ENCODE measurements at regions not wholly inside any gene's neighbourhood (a gene's known extent, or its start where the extent isn't known, plus 50 kb on each side); places are given as distances from the start of the nearest gene placed in this dataset.

DNA sequence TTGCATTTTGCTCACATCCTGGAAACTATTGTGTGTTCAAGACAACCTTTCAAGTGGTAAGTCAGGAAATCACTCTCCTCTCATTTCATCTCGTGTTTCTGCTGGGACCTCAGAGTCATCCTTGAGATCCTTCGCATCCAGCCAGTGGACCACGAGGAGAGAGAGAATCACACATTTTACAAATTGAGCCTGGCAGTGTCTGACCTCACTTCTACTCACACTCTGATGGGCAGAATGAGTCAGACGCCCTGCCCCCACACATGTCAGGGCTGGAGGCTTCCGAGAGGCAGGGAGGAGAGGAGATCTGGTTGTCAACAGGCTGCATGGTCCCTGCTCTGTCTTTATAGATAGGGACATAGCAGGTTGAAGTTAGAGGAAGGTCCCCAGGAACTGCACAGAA, 509.7 kb downstream of the AJAP1 start:
- 17% methylated on average over 5 of the region's 5 CpGs for WGBS (ENCODE audit: insufficient coverage, insufficient replicate concordance, low lambda C conversion rate, missing lambda C conversion rate)
- no peak overlapping the region for H3K27ac ChIP-seq (ENCODE audit: control insufficient read depth, insufficient read depth)
- RAD21 ChIA-PET (ENCODE audit: unreplicated experiment) = no interaction called here
- no peaks in the 10 kb centered on the region for H3K36me3 ChIP-seq (ENCODE audit: control insufficient read depth in 2 of 2, insufficient read depth in 2 of 2, low read length in 1 of 2)
- ATAC-seq = no peak
- no peaks in the 10 kb centered on the region for H3K4me1 ChIP-seq (ENCODE audit: control insufficient read depth, insufficient read depth, low read length)
- H3K4me2 ChIP-seq (ENCODE audit: control insufficient read depth, insufficient read depth) = no peak overlapping the region
- H4K20me1 ChIP-seq (ENCODE audit: control insufficient read depth, insufficient read depth) = no peaks in the 10 kb centered on the region
- intact Hi-C loops (cut with micrococcal nuclease; ENCODE audit: unreplicated experiment) = no loop called here
- no peak for TF ChIP-seq ESRRA (IDR thresholded peaks at IDR 0.05; ENCODE audit: low read length)
- no peak for TF ChIP-seq HDAC6 (IDR thresholded peaks at IDR 0.05; ENCODE audit: unreplicated experiment)
- TF ChIP-seq WRNIP1 (IDR thresholded peaks at IDR 0.05; ENCODE audit: borderline replicate concordance, low read depth, low read length) = no peak
- TF ChIP-seq, protein P1, sequence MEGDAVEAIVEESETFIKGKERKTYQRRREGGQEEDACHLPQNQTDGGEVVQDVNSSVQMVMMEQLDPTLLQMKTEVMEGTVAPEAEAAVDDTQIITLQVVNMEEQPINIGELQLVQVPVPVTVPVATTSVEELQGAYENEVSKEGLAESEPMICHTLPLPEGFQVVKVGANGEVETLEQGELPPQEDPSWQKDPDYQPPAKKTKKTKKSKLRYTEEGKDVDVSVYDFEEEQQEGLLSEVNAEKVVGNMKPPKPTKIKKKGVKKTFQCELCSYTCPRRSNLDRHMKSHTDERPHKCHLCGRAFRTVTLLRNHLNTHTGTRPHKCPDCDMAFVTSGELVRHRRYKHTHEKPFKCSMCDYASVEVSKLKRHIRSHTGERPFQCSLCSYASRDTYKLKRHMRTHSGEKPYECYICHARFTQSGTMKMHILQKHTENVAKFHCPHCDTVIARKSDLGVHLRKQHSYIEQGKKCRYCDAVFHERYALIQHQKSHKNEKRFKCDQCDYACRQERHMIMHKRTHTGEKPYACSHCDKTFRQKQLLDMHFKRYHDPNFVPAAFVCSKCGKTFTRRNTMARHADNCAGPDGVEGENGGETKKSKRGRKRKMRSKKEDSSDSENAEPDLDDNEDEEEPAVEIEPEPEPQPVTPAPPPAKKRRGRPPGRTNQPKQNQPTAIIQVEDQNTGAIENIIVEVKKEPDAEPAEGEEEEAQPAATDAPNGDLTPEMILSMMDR (IDR thresholded peaks at IDR 0.05 in 2 of 3, conservative IDR thresholded peaks at IDR 0.05 in 1 of 3; ENCODE audit: control insufficient read depth in 2 of 3, extremely low read depth in 1 of 3, insufficient read depth in 1 of 3, low read depth in 3 of 3, low read length in 3 of 3) = no peak
- no peaks in the 10 kb centered on the region for H3K79me2 ChIP-seq (ENCODE audit: control insufficient read depth, insufficient read depth, low read length)
- no peak overlapping the region for H2AFZ ChIP-seq (ENCODE audit: control insufficient read depth, low read depth, low read length)
- CTCF ChIA-PET = no interaction called here
- no peak overlapping the region for H3K9ac ChIP-seq (ENCODE audit: control insufficient read depth, insufficient read depth, low read length)
- SMC1A ChIA-PET (ENCODE audit: uncharacterized antibody, unreplicated experiment) = no interaction called here
- POLR2A ChIA-PET = no interaction called here
- no peak for FAIRE-seq
- in situ Hi-C loops (cut with MboI) = no loop called here
- no peaks in the 10 kb centered on the region for H3K27me3 ChIP-seq (replicated peaks in 1 of 2; ENCODE audit: control insufficient read depth in 2 of 2, insufficient read depth in 2 of 2, low read length in 1 of 2)
- H3K9me3 ChIP-seq (replicated peaks; ENCODE audit: control insufficient read depth, insufficient read depth, low read length) = no peaks in the 10 kb centered on the region
- no TSS peak for BruUV-seq (replicated peaks)
- DNase-seq (ENCODE audit: low read depth, low spot score) = no peak
- H3K4me3 ChIP-seq = no peak overlapping the region

DNA sequence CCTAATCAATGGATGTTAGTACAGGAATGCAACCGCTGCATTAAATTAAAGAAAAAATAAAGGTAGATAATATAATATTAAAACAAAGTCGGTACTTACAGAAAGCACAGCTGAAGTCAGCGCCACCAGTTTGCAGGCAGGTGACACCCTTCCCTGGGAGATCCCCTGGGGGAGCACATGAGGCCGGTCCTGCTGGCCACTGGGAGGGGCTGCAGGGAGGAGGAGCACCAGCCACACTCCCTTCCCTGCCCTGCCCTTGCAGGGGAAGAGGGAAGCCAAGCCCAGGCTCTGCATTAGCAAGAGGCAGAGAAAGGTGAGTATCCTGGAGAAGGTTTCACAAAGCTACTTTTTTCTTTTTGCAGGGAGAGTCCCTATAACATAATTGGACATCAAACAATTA, 507.0 kb downstream of the AJAP1 start:
- no peak for DNase-seq (ENCODE audit: low read depth, low spot score)
- in situ Hi-C loops (cut with MboI) = no loop called here
- 30% methylated on average over 4 of the region's 4 CpGs for WGBS (ENCODE audit: insufficient coverage, insufficient replicate concordance, low lambda C conversion rate, missing lambda C conversion rate)
- ATAC-seq = no peak
- ChIA-PET CTCF (no interaction called here), SMC1A (ENCODE audit: uncharacterized antibody, unreplicated experiment) (no interaction called here), RAD21 (ENCODE audit: unreplicated experiment) (no interaction called here), POLR2A (no interaction called here)
- TF ChIP-seq NR2C1 (IDR thresholded peaks at IDR 0.05) (no peak), CBX3 (IDR thresholded peaks at IDR 0.05; ENCODE audit: borderline replicate concordance, low read depth) (no peak), CHD2 (IDR thresholded peaks at IDR 0.05; ENCODE audit: borderline replicate concordance, low read depth, low read length) (no peak), RBBP5 (conservative IDR thresholded peaks at IDR 0.05) (no peak), POLR2AphosphoS5 (IDR thresholded peaks at IDR 0.05; ENCODE audit: low read length) (no peak), BCL11A (IDR thresholded peaks at IDR 0.05; ENCODE audit: low read depth, low read length) (no peak), NFXL1 (IDR thresholded peaks at IDR 0.05; ENCODE audit: borderline replicate concordance) (no peak), DPF2 (IDR thresholded peaks at IDR 0.05) (no peak), RFX5 (IDR thresholded peaks at IDR 0.05; ENCODE audit: low read depth, low read length) (no peak)
- TF ChIP-seq, protein P2, sequence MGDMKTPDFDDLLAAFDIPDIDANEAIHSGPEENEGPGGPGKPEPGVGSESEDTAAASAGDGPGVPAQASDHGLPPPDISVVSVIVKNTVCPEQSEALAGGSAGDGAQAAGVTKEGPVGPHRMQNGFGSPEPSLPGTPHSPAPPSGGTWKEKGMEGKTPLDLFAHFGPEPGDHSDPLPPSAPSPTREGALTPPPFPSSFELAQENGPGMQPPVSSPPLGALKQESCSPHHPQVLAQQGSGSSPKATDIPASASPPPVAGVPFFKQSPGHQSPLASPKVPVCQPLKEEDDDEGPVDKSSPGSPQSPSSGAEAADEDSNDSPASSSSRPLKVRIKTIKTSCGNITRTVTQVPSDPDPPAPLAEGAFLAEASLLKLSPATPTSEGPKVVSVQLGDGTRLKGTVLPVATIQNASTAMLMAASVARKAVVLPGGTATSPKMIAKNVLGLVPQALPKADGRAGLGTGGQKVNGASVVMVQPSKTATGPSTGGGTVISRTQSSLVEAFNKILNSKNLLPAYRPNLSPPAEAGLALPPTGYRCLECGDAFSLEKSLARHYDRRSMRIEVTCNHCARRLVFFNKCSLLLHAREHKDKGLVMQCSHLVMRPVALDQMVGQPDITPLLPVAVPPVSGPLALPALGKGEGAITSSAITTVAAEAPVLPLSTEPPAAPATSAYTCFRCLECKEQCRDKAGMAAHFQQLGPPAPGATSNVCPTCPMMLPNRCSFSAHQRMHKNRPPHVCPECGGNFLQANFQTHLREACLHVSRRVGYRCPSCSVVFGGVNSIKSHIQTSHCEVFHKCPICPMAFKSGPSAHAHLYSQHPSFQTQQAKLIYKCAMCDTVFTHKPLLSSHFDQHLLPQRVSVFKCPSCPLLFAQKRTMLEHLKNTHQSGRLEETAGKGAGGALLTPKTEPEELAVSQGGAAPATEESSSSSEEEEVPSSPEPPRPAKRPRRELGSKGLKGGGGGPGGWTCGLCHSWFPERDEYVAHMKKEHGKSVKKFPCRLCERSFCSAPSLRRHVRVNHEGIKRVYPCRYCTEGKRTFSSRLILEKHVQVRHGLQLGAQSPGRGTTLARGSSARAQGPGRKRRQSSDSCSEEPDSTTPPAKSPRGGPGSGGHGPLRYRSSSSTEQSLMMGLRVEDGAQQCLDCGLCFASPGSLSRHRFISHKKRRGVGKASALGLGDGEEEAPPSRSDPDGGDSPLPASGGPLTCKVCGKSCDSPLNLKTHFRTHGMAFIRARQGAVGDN (IDR thresholded peaks at IDR 0.05) = no peak
- no peaks in the 10 kb centered on the region for H3K4me1 ChIP-seq (ENCODE audit: control insufficient read depth, insufficient read depth, low read length)
- no peaks in the 10 kb centered on the region for H4K20me1 ChIP-seq (ENCODE audit: control insufficient read depth, insufficient read depth)
- FAIRE-seq = no peak
- H3K79me2 ChIP-seq (ENCODE audit: control insufficient read depth, insufficient read depth, low read length) = no peaks in the 10 kb centered on the region
- H3K4me2 ChIP-seq (ENCODE audit: control insufficient read depth, insufficient read depth) = no peak overlapping the region
- BruUV-seq (replicated peaks) = no TSS peak
- H3K27ac ChIP-seq (ENCODE audit: control insufficient read depth, insufficient read depth) = no peak overlapping the region
- no peaks in the 10 kb centered on the region for H3K27me3 ChIP-seq (replicated peaks in 1 of 2; ENCODE audit: control insufficient read depth in 2 of 2, insufficient read depth in 2 of 2, low read length in 1 of 2)
- intact Hi-C loops (cut with micrococcal nuclease; ENCODE audit: unreplicated experiment) = no loop called here
- H3K9me3 ChIP-seq (replicated peaks; ENCODE audit: control insufficient read depth, insufficient read depth, low read length) = no peaks in the 10 kb centered on the region
- H3K9ac ChIP-seq (ENCODE audit: control insufficient read depth, insufficient read depth, low read length) = no peak overlapping the region
- no peak overlapping the region for H2AFZ ChIP-seq (ENCODE audit: control insufficient read depth, low read depth, low read length)
- no peak overlapping the region for H3K4me3 ChIP-seq
- no peaks in the 10 kb centered on the region for H3K36me3 ChIP-seq (ENCODE audit: control insufficient read depth in 2 of 2, insufficient read depth in 2 of 2, low read length in 1 of 2)
